NCI-H2227 (cell line): ENCODE measurements at regions not wholly inside any gene's neighbourhood (a gene's known extent, or its start where the extent isn't known, plus 50 kb on each side); places are given as distances from the start of the nearest gene placed in this dataset.
"Not testable (repeated sequence)": the region's sequence is repeated elsewhere in the genome, so short reads cannot be mapped to it uniquely, and the experiment has no call there.

Experiments
- DNase-seq: peaks from one replicate; lab custom pipeline; 2025; ENCODE audit not compliant: unreplicated experiment; lab: John Stamatoyannopoulos, UW

DNA sequence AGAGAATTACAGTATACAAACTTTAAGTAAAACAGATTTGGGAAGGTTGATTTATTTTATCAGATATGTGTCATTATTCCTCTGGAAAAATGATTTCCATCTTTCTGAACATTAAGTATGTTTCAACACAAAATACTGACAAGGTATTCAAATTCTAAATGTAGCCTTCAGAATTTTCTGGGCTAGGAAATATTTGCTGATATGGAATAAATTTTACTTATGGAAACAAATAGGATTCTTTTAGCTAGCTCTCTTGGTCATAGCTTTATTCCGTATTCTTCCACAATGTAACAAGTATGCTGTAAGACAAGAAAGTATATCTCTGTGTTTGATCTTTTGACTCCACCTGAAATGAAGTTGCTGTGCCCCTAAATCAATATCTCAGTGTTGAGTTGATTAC lies 1125.2 kb upstream of the CITED2 start:
- DNase-seq, result no peak

DNA sequence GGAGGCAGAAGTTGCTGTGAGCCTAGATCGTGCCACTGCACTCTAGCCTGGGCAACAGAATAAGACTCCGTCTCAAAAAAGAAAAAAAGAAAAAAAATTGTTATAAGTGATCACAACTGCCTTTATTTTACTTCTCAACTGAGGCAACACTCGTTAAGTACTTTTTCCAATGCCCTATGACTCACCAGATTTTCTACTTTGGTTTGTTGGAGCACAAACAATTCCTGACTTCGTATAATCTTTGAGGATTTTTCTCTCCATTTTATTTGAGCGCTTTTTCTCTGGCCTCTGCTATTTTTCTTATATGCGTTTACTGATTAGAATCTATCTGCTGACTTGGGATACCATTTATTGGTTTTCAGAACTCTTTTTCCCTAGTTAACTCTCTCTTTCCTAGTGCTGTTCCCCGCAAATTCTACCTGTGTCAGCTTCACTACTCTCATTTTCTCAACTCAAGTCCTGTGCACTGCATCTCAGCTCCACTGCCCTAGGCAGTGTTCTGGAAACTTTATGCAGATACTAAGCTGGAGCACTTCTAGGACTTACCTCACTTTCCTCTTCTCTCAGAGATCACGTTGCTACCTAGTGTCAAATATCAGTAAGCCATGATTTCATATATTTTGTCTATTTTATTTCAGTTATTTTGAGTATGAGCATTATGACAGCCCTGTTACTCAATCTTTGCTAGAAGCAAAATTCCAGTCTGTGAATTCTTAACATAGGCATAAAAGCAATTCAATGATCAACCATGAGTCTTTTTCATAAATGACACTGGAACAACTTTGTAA lies 1120.1 kb upstream of the CITED2 start:
- DNase-seq, result no peak

DNA sequence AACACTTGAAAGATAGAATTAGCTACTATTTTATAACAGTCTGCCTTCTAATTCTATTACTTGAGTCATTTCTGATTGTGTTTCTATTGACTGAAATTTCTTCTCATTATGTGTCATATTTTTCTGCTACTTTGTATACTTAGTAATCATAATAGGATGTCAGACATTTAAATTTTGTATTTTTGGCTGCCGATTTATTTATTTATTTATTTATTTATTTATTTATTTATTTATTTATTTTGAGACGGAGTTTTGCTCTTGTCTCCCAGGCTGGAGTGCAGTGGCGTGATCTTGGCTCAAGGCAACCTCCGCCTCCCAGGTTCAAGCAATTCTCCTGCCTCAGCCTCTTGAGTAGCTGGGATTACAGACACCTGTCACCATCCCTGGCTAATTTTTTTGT lies 1119.0 kb upstream of the CITED2 start:
- not testable (repeated sequence) for DNase-seq

DNA sequence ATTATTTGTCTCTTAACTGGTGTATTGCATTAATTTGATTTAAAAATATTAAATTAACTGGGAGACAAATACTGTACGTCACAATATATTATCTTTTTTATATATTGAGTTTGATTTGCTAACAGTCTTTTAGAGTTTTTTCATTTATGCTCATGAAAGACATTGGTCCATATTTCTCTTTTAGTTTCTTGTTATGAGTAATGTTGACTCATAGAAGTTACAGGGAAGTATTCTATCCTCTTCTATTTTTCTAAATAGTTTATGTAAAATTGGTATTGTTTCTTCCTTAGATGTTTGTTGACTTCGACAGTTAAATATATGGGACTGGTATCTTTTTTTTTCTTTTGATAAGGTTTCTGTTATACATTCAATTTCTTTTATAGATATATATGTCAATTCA lies 1115.6 kb upstream of the CITED2 start:
- no peak for DNase-seq

DNA sequence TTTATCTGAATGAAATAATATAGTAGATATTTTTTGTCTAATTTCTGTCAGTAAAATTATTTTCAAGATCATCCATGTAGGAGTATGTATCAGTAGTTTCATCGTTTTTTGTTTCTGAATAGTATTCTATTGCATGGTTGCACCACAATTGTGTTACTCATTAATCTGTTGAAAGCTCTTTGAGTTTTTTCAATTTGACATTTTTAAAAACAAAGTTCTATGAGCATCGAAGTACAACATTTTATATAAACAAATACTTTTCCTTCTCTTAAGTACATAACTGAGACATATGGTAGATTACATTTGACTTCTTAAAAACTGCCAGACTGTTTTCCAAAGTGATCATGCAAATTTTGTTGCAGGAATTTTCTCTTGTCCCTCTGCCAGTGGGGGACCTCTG lies 1113.1 kb upstream of the CITED2 start:
- no peak for DNase-seq

DNA sequence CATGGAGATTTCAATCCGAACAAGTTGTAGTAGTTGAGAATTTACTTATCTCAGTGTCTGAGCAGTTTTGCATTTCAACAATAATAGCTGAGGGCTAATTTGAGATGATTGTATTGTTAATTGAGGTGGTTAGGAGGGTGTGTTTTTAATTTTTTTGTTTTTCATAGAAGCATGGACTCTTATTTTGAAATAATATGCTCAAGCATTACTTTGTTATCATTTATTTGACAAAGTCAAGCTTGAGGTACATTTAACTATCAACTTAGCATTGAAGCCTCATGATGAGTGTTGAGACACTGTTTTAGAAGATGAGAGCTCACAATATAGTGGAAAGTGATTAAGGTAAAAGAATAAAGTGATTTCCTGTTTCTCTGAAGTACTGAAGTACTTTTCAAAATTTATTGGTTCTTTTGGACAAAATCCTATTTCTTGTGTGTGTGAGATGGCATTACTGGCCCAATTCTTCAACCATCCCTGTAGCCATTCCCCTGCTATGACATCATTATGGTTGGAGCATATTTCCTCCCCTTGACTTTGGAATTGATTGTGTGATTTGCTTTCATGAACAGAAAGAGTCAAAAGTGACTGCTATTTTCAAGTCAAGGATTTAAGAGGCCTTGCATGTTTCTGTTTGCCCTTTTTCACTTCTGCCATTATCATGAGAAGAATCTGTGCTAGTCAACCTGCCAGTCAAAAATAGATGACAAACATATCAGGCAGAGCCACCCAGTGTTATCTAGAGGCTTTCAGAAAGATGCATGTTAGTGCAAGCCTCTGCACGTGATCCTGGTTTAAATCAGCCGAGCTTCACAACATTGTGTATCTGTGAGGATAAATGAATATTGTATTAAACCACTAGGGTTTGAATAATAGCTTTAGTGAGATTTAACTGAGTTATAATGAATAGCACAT lies 1112.3 kb upstream of the CITED2 start:
- no peak for DNase-seq

DNA sequence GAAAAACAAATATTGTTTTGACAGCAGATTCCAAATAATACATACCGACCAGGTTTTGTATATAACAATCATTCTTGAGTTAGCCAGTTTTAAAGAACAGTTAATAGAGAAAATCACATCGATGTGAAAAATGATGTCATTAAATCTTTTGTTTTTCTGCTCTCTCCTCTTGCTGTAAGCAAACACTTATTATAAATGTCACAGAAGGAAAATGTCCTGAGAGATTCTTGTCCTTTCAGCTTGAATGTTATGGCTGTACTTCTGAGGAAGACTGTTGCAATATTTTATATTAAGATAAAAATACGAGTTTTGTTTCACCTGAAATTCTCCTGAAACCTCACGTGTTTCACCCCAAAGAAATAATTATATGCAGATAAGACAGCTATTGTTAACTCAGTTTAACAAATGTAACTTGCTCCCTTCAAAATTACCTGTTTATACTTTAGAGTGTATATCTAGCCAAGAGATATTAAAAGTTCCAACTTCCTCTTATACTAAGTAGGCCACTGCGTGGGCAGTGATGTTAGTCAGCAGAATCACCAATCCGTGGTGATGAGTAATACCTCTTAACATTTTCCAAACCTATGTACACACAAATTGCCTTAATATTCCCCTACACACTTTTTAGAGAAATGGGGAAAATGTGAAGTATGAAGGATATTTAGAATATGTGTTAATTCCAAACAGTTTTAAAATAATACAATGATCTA lies 1111.4 kb upstream of the CITED2 start:
- DNase-seq, result no peak

DNA sequence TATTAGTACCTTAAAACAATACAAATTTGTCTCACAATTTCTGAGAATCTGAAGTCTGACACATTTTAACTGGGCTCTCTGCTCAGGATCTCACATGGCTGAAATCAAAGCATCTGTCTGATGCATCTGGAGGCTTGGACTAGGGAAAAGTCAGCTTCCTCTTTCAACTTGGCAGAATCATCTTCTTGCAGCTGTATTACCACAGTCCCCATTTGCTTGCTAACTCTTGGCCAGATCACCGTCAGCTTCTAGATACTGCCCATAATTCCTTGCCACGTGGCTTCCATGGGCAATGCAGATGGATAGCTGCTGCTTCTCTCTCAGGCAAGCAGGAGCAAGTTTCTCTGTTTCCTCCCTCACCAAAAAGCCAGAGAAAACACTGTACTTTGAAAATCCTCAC lies 1106.4 kb upstream of the CITED2 start:
- DNase-seq, result no peak

DNA sequence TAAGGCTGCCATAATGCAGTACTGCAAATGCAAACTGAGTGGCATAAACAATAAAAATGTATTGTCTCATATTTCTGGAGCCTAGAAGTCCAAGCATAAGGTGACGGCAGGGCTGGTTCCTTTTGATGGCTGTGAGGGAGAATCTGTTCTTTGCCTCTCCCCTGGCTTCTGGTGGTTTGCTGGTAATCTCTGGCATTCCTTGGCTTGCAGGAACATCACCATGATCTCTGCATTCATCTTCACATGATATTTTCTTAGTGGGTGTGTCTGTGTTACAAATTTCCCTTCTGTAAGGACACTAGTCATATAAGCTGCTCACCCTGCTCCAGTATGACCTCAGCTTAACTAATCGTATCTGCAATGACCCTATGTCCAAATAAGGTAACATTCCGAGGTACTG lies 1104.2 kb upstream of the CITED2 start:
- DNase-seq, result no peak

DNA sequence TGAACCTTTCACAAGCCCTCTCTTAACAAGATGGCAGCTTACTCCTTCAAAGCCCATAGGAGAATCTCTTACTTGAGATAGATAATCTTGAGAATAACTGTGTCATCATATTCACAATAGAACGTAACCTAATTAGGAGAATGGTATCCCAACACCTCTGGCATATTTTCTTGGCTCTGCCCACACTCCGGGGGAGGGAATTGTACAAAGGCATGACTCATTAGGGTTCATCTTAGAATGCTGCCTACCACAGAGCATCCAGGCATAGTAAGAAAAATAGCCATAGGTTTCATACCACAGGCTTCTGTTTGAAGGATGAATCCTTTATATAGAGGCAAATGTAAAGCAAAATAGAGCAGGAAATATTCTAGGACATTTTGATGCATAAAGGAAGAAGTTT lies 1100.6 kb upstream of the CITED2 start:
- DNase-seq, result no peak

DNA sequence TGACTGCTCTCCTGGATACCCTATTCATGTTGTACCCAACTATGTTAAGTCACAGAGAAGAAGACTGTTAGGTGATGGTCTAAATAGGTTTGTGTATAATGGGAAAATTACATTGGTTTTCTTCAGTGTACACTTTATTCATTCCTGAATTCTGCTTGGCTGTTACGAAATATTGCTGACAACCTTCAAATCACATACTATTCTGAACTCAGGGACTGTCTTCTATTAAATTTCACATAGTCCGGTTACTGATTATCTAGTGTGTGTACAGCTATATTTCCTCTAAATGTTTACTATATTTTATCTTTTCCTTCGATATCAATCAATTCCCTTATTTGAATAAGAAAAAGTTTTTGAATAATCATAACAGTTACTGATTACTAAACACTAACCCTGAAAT lies 1090.3 kb upstream of the CITED2 start:
- no peak for DNase-seq

DNA sequence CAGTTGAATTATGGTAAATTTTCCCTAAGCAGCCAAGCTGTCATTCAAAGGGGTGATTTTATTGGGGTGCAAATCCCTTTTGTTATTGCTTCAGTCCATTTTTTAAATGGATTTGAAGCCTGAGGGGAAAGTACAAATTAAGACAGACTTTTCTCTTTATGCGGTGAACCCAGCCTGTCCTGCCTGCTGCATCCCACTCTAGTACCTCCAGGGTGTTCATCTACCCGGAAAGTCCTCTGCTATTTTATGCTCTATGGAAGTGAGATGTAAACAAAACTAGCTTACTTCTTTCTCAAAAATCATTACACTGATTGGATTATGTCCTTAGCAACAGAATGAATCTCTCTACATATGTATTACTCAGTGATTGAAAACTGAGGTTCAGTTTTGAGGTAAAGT lies 1088.9 kb upstream of the CITED2 start:
- DNase-seq, result no peak

DNA sequence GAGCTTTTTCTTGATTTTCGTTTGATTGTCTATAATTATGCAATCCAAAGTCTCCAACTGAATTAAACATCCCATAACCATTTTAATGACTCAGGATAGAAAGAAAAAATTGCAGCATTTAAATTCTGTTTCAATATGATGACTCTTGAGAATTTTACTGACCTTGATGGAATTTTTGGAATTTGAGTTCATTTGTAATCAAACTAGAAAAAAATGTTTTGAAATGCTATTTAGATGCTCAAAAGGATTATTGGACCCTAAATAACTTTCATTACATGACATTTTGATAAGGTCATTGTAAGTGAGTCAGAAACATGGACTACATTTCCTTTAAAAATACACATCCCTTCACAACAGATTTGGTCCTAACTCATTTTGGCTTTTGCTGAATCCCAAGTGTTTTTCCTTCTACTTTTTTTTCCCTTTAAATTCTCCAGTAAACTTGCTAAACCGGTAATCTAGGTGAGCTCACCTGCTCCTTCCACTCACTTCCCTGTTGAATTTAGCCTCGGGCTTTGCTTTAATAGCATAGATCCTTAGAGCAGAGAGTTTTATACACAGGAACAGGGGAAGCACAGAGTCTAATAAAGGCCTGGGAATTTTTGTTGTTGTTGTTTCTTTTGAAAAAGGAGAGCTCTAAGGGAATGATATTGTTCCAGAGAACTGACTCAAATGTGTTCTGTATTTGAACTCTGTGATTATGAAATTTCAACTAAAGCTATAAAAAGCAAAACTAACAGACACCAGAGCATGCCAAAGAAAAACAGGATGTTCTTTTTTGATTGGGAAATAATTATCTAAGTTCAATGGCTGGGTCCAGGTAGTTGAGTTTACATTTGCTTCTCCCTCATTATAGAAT lies 1088.2 kb upstream of the CITED2 start:
- DNase-seq, result no peak

DNA sequence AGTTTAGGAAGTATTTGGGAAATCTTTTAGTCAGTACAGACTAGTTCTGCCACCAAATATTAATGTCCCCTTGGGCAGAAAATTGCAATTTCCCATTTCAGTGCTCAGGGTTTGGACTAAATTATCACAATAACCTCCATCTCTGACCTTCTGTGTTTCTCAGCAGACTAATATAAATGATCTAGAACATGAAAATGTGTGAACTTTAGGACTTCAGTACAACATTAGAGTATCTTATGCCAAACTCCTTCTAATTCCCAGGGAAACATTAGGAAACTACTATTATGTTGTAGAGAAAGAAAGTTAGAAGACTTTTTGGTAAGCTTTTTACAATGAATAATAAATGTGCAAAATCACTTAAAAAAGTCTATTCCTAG lies 1087.6 kb upstream of the CITED2 start:
- DNase-seq, result no peak

DNA sequence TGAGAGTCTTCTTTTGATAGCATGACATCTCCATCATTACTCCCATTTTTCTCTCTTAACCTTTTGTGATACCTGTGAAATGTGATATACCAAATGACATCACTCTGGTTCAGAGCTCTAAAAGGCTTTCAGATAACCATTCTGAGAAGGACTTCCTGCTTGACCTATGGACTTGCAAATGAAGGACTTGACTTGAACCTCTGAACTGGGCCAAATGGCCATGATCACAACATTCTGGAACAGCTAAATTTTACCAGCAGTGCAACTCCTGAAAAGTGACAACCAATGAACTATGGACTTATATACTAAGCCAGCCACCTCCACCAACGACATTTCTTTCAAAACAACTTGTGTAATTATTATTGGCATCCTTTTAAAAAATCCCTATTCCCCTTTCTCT lies 1085.8 kb upstream of the CITED2 start:
- no peak for DNase-seq

DNA sequence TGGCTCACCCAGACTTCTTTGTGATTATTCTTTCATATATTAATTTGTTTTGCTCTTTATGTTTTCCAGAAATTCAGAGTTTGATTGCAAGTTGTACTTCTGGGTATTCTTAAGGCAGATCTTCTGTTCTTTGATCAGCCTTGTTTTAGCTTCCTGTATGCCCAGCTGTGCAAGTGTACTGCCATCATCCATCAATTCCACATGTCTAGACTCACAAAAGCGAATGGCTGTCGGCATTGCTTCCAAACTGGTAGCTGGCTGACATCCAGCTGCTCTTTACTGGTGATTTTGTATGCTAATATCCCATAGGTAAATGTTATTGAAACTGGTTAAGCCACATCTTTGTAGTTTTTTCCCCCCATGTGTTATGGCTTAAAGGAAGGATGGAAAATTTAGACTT lies 1084.8 kb upstream of the CITED2 start:
- DNase-seq, result no peak

DNA sequence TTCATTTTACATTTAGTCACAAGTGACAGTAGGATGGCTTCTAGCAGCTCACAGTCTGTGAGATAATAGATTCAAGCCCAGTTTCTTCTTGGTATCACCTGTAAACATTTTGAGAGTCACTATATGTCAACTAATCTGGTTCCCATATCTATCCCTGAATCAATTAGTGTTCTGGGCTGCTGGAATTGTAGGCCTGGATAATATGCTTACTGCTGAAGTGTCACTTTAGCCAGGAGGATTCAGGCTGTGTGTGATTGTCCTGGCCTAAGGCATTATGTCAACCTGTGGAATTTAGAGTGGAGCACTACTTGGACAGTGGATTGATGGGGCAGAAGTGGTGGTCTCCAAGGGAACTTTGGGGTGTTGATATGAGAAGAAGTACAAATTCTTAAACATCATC lies 1071.8 kb upstream of the CITED2 start:
- DNase-seq, result no peak

DNA sequence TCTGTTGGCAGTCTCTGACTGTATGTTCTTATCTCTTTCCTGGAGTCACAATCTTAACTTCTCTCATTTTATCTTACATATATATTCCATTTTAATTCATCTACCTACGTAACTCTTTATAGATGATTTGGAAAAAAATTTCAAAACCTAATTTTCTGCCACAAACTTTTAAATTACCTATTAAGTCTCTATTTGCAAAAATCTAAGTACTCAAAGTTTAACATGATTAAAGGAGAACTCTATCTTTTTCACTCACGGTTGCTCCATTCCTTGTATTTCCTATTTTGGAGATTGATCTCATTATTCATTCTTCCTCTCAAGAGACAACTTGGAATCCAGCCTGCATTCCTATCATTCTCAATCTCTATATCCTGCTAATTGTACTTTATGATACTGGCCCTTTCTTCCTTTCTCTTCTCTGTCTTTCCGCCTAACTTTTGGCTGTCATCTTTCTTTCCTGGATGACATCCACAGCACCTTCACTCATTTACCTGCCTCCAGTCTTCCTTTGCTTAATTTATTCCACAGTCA lies 1071.1 kb upstream of the CITED2 start:
- DNase-seq, result no peak

DNA sequence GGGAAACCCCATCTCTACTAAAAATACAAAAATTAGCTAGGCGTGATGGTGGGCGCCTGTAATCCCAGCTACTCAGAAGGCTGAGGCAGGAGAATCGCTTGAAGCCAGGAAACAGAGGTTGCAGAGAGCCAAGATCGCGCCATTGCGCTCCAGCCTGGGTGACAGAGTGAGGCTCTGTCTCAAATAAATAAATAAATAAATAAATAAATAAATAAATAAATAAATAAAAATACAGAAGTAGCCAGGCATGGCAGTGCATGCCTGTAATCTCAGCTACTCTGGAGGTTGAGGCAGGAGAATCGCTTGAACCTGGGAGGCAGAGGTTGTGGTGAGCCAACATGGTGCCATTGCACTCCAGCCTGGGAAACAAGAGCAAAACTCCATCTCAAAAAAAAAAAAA lies 1068.7 kb upstream of the CITED2 start:
- not testable (repeated sequence) for DNase-seq

DNA sequence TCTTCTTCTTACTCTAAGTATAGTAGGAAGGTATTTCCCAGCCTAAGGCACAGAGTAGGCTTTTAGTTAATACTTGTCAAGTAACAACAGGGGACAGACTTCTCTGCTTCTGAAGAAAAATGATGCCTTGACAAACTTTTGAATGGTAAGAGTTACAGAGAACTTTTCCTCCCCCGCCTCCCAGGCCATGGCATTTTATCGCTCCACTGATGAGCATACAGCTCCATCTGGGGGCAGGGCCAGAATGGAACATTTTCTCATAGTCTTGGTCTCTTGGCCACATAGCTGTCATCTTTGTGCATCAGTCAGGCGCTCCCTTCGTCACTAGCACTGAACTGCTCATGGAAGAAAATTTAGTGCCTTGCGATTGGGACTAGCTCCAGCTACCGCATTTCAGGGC lies 1066.8 kb upstream of the CITED2 start:
- no peak for DNase-seq
